HG03520 (cell line): ENCODE measurements at regions not wholly inside any gene's neighbourhood (a gene's known extent, or its start where the extent isn't known, plus 50 kb on each side); places are given as distances from the start of the nearest gene placed in this dataset.
"Not testable (repeated sequence)": the region's sequence is repeated elsewhere in the genome, so short reads cannot be mapped to it uniquely, and the experiment has no call there.

Experiments used
- ATAC-seq: cut with Tn5 transposase; IDR thresholded peaks from one replicate; pipeline ENCODE4 v1.9.1; 2021; ENCODE audit warnings: mild to moderate bottlenecking, moderate library complexity; ENCODE audit not compliant: unreplicated experiment

GRCh38 chr18:30839056-30839561 lies 203.4 kb downstream of the DSC3 start:
- not testable (repeated sequence) for ATAC-seq

GRCh38 chr18:30828700-30829099 lies 213.8 kb downstream of the DSC3 start:
- no peak for ATAC-seq

GRCh38 chr18:30819619-30820018 lies 222.9 kb downstream of the DSC3 start:
- ATAC-seq: no peak

GRCh38 chr18:30814446-30814845 lies 228.1 kb downstream of the DSC3 start:
- no peak for ATAC-seq

GRCh38 chr18:30811580-30811979 lies 231.0 kb downstream of the DSC3 start:
- ATAC-seq: no peak

GRCh38 chr18:30810580-30810979 lies 232.0 kb downstream of the DSC3 start:
- no peak for ATAC-seq

- no peak for ATAC-seq
These were observed 235.7 kb downstream of the DSC3 start for GRCh38 chr18:30806823-30807222.

GRCh38 chr18:30800800-30801199 lies 241.7 kb downstream of the DSC3 start:
- no peak for ATAC-seq

GRCh38 chr18:30792051-30792450 lies 250.5 kb downstream of the DSC3 start:
- ATAC-seq: no peak

GRCh38 chr18:30788411-30788991 lies 254.0 kb downstream of the DSC3 start:
- ATAC-seq: not testable (repeated sequence)

GRCh38 chr18:30787410-30787809 lies 255.1 kb downstream of the DSC3 start:
- no peak for ATAC-seq

- ATAC-seq: no peak
These were observed 260.9 kb downstream of the DSC3 start for GRCh38 chr18:30781601-30782000.

GRCh38 chr18:30775629-30776028 lies 266.9 kb downstream of the DSC3 start:
- ATAC-seq: no peak

GRCh38 chr18:30772170-30772569 lies 270.4 kb downstream of the DSC3 start:
- ATAC-seq: not testable (repeated sequence)

- ATAC-seq: no peak
These were observed 276.5 kb downstream of the DSC3 start for GRCh38 chr18:30766053-30766452.

GRCh38 chr18:30765247-30765646 lies 277.3 kb downstream of the DSC3 start:
- ATAC-seq: no peak

- ATAC-seq: no peak
These were observed 278.6 kb downstream of the DSC3 start for GRCh38 chr18:30763902-30764350.

- ATAC-seq: no peak
These were observed 287.7 kb downstream of the DSC3 start for GRCh38 chr18:30754846-30755245.

- ATAC-seq: no peak
These were observed 294.0 kb downstream of the DSC3 start for GRCh38 chr18:30748541-30748940.

- ATAC-seq: no peak
These were observed 296.3 kb downstream of the DSC3 start for GRCh38 chr18:30746224-30746623.

GRCh38 chr18:30743033-30743432 lies 299.5 kb downstream of the DSC3 start:
- ATAC-seq: no peak

- ATAC-seq: no peak
These were observed 311.6 kb downstream of the DSC3 start for GRCh38 chr18:30730915-30731314.

- ATAC-seq: no peak
These were observed 314.7 kb downstream of the DSC3 start for GRCh38 chr18:30727849-30728248.
